GM19438 (cell line): ENCODE measurements at regions not wholly inside any gene's neighbourhood (a gene's known extent, or its start where the extent isn't known, plus 50 kb on each side); places are given as distances from the start of the nearest gene placed in this dataset.

Source experiments
- ATAC-seq: cut with Tn5 transposase; IDR thresholded peaks from one replicate; pipeline ENCODE4 v1.9.1; 2021; ENCODE audit warnings: low read depth; ENCODE audit not compliant: unreplicated experiment

DNA sequence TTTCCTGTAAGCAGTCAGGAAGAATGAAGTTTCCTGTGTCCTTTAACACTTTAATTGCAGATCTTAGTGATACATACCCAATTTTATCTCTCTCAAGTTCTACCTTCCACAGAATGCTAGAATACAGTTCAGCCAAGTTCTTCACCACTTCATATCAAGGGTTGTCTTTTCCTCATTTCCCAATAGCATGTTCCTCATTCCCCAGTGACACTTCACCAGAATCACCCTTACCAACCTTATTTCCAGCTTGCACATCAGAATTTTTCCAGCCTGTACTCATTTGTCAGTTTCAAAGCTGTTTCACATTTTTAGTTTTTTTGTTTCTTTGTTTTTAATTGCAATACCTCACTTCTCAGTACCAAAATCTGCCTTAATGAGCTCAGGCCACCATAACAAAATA is 126.1 kb downstream of the ESM1 start:
- ATAC-seq: no peak

- no peak for ATAC-seq
These were observed 130.4 kb downstream of the ESM1 start for GRCh38 chr5:54854883-54855581.

- ATAC-seq: no peak
These were observed 133.4 kb downstream of the ESM1 start for GRCh38 chr5:54852007-54852406.

DNA sequence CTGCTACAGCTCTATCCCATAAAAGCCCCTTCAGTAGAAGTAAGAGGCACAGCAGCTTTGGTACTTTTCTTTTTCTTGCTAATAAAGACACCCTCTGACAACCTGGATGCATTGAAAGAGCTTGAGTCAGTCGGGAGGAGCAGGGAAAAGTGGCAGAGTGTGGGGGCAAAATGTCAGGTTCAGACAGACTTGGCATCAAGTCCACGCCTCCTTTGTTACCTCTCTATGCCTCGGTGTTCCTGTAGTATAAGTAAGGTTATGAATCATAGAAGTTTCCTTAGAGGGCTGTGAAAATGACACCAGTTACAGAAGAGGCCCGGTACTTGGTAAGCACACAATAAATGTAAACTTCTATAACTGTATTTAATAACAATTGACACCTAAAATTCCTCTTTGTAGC is 133.9 kb downstream of the ESM1 start:
- no peak for ATAC-seq

- ATAC-seq: no peak
These were observed 136.8 kb downstream of the ESM1 start for GRCh38 chr5:54848581-54848980.

GRCh38 chr5:54845567-54845941 is 139.8 kb downstream of the ESM1 start:
- no peak for ATAC-seq

DNA sequence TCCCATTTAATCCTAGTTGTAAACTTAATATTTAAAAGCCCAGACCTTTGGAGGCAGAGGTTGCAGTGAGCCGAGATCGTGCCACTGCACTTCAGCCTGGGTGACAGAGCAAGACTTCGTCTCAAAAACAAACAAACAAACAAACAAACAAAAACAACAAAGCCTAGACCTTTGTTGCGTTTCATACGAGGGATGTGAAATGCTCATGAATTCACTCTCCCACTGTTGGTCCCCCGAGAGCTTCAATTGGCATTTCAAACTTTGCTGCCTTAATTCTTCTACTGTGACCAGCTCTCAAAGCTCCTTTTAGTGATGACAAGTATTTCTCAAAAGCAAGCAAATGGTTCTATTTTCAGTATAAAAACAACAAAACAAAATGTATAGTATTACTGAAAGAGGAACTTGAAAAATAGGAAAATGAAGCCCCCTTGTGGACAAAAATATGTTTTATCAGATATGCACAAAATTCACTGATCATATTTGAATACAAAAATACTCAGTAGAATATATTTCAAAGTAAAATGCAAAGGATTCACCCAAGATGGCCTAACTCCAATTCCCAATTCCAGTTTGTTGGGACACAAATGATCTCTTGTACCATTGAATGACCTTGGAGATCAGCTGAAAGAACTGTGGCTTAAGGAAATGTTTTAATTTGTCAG is 140.4 kb downstream of the ESM1 start:
- ATAC-seq: no peak

DNA sequence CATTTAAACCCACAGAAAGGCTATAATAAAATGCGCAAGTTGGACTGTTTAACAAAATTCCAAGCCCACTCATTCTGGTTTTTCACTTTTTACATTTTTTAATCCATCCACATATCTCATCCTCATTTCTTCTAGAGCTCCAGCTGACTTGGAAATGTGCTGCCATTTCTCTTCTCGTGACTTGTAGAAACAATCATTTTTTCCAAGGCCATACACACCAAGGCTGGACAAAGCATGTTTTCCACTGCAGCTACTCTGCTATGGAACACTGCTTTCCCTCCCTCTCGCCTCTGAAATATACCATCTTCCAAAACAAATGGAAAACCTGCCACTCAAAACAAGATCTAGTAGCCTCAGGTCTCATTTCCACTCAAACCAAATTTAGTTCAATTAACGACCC is 141.1 kb downstream of the ESM1 start:
- ATAC-seq: no peak

GRCh38 chr5:54841481-54841880 is 143.9 kb downstream of the ESM1 start:
- ATAC-seq: no peak

DNA sequence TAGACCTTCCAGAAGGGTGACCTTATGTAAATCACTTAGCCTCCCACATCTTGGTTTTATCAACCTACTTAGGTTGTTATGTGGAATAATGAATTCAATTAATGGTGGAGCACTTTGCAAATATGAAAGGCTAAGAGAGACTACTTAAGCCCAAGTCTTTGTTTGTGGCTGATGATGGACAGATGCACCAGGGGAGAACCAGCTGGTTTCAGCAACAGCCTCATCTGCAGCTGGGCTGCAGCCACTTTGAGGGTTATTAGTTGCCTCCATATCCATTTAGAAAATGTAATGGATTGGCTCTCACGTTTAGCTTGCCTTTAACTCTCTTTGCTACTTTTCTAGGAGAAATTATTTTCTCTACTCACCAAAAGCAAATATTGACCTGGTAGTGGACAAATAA is 146.6 kb downstream of the ESM1 start:
- ATAC-seq: no peak

DNA sequence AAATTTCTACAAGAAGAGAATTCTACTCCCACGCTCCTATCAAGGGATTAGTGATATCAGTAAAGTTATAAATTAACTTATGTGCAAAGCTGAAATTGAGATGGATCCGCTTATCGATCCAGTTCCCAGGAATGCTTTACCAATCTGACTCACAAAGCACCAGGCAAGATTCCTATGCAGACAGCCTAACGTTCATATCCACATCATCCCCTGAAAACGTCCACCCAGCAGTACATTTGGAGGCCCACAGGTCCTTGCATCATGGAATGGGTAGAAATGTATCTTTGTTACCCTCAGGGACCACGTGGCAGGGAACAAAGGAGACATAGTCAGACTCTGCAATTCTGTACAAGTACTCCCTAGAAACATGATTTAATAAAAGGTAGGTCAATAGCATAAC is 147.4 kb downstream of the ESM1 start:
- ATAC-seq: no peak

DNA sequence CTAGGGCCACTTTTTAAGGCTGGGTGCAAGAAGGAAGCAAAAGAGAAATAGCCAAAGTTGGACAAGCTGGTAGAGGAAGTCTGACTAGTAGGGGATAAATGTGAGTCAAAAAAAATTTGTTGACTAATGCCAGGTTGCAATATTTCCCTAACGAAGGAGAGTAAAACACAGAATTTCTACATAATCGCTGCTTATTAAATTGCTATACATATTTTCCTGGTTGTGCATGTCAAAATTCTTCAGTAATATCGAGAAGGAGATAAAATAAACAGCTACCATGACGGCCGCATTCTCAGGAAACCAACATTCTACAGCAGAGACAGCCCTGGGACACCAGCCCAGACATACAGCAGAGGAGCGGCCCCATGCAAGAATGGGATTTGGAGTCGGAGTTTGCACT is 148.3 kb downstream of the ESM1 start:
- no peak for ATAC-seq

DNA sequence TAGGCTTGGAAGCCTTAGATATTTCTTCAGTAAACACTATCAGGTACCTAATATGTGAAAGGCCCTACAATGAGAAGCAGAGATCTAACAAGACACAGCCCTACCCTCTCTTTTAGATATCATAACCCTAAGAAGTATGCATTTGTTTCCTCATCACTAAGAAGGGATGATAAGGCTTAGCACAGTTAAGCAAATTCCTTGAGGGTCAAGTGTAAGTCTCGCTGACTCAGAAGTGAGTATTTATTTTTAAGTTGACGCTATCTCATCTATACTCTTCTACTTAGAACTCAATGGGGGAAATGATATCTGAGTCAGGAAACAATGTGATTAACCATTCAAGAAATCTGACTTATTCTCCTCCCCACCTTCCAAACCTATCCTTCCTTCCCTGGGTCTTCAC is 149.7 kb downstream of the ESM1 start:
- no peak for ATAC-seq

GRCh38 chr5:54834121-54834842 is 151.1 kb downstream of the ESM1 start:
- no peak for ATAC-seq

DNA sequence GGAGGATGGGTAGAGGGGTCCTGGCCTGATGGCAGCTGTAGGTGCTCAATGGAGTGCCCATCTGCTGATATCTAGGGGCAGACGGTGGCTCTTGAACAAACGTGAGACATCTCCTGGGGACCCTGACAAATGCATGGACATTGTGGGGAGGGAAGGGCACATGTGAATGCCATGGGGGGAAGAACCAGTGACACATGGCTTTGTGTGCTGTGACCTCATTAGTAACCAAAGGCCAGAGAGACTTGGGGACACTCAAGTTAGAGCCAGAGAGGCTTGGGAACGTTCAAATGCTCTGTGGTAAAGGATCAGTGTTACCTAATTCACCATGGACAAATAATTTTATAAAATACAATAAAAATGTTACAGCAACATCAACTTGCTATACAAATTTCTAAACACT is 151.8 kb downstream of the ESM1 start:
- ATAC-seq: no peak

DNA sequence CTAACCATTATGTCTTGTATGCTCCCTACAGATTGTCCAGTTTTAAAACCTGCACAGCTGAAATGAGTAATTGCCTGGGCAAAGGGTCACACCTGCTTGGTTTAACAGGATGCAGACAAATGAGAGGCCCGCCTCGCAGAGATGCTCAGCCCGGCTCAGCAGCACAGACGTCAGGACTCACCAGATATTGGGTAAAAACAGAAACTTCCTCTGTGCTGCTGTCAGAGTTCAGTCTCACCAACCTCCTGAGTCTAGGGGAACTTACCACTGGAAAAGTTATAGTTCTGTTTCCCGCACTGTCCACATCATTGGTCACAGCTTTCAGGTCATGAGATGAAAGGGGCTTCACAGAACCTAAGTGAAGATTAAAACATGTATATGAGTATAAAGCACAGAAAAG is 152.5 kb downstream of the ESM1 start:
- ATAC-seq: no peak

DNA sequence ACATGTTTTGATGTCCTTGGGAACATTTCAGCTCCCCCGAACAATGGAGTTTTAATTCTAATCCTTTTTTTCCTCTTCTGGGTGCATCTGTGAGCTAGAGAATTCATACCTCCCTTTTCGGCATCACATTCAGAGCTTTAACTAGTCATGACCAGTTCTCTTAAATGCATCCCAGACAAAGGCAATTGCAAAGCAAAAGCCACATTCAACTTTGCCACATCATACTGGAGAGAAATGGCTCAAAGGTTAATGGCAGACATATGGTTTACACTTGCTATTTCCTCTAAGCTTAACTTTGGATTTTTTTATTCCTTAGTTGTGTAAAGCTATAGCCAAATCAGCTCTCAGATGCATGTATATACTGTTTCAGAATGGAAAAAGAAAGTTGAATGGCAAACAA is 153.3 kb downstream of the ESM1 start:
- ATAC-seq: no peak

DNA sequence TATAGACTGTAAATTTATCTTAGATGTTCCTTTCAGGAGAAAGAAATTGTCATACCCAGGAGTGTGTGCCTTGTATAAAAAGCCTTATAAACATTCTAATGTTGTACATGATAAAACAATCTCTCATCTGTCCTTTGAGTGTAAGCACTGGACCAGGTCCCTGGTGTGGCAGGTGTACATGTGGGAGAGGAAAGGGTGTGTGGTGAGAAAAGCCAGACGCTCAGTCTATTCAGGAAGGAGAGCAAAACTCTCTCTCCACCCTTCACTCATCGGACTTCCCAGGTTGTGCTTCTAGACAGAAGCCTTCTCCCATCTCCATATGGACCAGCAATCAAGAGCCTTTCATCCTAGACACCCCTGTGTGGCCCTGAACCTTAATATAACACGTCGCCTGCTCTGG is 154.2 kb downstream of the ESM1 start:
- no peak for ATAC-seq

DNA sequence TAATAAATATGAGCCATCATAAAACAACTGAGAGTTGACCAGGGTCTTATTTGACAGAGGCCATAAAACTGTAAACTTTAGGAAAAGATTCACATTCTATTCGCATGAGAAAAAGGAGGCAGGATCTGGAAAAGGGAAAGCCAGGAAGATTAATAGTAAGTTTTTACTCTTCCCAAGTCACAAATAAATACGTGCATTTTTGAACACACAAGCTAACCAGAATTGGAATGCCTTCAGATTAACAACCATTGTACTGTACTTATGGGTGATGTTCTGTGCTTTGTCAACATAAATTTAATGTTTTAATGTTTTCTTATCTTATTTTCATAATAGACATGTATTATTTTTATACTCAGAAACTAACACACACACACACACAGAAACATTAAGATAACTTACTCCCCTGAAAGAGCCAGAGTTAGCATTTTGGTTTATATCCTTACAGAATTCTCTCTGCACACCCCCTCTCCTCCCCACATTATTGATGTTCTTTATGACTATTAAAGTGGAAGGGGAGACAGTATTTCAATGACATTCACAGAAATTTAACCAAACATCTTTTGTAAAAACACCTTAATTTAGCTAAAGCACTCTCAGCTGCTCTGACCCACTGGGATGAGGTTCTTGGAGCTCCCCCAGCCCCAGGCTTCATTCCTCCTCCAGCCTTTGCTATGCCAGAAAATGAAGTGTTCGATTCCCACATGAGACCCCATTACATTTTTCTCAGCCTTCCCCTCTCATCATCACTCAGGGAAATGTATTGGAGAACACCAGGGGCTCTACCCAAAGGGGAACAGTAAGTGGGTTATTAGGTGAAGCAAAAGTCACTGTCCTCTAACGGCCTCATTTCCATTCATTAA is 155.5 kb downstream of the ESM1 start:
- no peak for ATAC-seq

DNA sequence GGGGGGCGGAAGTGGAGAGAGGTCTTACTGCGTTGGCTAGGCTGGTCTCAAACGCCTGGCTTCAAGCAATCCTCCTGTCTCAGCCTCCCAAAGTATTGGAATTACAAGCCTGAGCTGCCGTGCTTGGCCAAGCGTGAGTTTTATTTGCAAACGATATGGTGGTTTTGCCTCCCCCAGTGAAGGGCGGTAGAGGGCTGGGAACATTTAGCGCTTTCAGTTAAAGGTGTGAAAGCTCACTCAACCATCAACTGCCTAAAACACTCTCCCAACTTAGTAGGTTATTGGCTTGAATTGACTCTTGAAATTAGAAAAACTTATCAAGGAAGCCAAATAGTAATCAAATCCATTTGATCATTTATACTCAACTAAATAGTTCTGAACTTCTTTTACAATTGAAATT is 156.3 kb downstream of the ESM1 start:
- ATAC-seq: no peak

- ATAC-seq: no peak
These were observed 157.2 kb downstream of the ESM1 start for GRCh38 chr5:54828151-54828550.
